Activated naive CD4-positive, alpha-beta T cell treated with anti-CD3 and anti-CD28 coated beads, Interleukin-2, amount 50 U/mL, for 72 hours (primary cell): ENCODE measurements at regions not wholly inside any gene's neighbourhood (a gene's known extent, or its start where the extent isn't known, plus 50 kb on each side); places are given as distances from the start of the nearest gene placed in this dataset.
A peak's percentile ranks its signal among the peaks of the same experiment; 100 is the strongest.

Experiments
- ATAC-seq, 2 donors: fragments of 150-1000 bp; cut with Tn5 transposase; 2 replicates each; pipeline ENCODE4 v1.10.0; 2021; ENCODE audit warnings: mild to moderate bottlenecking in 2 of 2, moderate library complexity in 2 of 2
- DNase-seq, 2 donors: peaks; one replicate each; pipeline ENCODE4 v3.0.0; 2021 to 2022; ENCODE audit warnings: low spot score in 2 of 2
- H3K27ac Mint-ChIP-seq, 2 donors: one replicate each; pipeline ENCODE4 v1.8.0; 2022; ENCODE audit warnings: mild to moderate bottlenecking in 2 of 2, mixed read lengths in 2 of 2
- H3K36me3 Mint-ChIP-seq, 2 donors: one replicate each; pipeline ENCODE4 v1.8.0; 2022; ENCODE audit warnings: mixed read lengths in 2 of 2
- H3K9me3 Mint-ChIP-seq, 2 donors: one replicate each; pipeline ENCODE4 v1.8.0; 2022; ENCODE audit warnings: mixed read lengths in 2 of 2

DNA sequence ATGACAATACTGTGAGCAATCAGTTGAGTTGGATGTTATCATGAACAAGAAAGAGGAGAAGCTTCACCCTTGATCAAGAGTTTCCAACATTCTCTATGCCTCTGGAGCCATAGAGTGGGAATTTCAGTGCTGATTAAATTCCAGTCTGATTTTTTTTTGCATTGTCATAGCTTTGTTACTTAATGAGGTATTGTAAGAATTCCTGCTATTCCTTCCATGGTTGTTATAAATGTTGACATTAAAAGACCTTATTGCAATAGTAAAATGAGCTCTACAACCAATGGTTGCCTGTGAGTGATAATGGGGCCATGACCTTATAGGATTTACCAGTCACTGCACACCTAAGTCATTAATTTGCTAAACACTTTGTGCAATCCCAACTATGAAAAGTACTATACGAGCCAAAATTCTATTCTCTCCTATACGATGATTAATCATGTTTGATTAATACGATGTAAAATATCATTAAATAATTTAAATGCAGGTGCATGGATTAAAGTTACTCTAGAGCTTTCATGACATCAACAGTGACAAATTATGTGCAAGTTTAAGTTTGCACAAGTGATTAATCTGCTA is 353.2 kb upstream of the KLF6 start:
- DNase-seq (no peak), ATAC-seq (no peak)
- Mint-ChIP-seq H3K36me3 (peaks cover 15 to 28% of the 10 kb centered on the region in 2 donors), H3K27ac (no peak overlapping the region), H3K9me3 (peaks cover 22 to 44% of the 10 kb centered on the region in 2 donors)

DNA sequence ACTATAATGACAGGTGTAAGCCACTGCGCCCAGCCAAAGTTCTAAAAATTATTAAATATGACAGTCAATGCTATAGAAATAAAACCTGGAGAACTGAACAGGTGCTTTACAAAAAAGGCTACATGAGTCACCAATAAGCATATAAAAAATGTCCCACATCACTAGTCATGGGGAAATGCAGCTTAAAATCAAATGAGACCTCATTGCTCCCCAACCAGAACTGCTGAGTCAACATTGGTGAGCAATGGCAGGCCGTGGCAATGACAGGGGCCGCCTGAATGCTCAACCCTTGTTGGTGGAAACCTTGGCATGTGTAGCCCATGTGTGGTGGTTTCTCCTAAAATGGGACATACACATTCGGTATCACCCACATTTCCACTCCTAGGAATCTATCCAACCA is 352.3 kb upstream of the KLF6 start:
- no peak for ATAC-seq

DNA sequence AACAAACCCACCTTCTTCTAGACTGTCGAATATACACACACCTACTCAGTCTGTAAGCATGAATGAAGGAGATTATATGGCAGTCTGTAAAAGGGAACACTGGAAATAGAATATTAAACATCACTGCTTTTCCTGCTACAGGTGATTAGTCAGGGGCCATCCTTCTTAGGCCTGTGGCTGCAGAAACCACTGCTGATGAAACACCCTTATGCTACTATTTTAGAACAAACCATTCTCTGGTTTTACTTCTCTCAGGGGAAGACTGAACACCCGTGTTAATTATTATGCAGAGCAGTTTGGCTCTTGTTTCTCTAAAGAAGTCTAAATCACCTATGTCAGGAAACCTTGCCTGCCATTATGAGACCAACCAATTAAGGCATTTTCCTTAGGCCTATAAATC is 351.1 kb upstream of the KLF6 start:
- Mint-ChIP-seq H3K27ac (no peak overlapping the region), H3K9me3 (peaks cover 13 to 35% of the 10 kb centered on the region in 2 donors), H3K36me3 (peaks cover 6 to 15% of the 10 kb centered on the region in 2 donors)
- DNase-seq (no peak), ATAC-seq (peak in 1 of 2 donors; percentile 36)

More for the DNA sequence above, 352.3 kb upstream of the KLF6 start:
- Mint-ChIP-seq H3K36me3 (peaks cover 15 to 27% of the 10 kb centered on the region in 2 donors), H3K27ac (no peak overlapping the region), H3K9me3 (peaks cover 22 to 44% of the 10 kb centered on the region in 2 donors)
- no peak for DNase-seq

DNA sequence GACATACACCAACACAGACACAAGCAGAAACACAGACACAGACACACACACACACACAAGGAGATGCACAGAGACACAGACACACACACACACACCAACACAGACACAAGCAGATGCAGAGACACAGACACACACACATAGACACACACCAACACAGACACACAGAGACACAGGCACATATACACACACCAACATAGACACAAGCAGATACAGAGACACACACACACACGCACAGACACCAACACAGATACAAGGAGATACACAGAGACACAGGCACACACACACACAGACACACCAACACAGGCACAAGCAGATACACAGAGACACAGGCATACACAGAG is 347.2 kb upstream of the KLF6 start:
- Mint-ChIP-seq H3K36me3 (peaks cover 0 to 18% of the 10 kb centered on the region in 2 donors), H3K27ac (no peak overlapping the region), H3K9me3 (peaks cover 0 to 26% of the 10 kb centered on the region in 2 donors)
- DNase-seq (no peak), ATAC-seq (no peak)

GRCh38 chr10:4131407-4132215 is 346.6 kb upstream of the KLF6 start:
- Mint-ChIP-seq H3K36me3 (peaks cover 1 to 24% of the 10 kb centered on the region in 2 donors), H3K27ac (no peak overlapping the region), H3K9me3 (peaks cover 2 to 28% of the 10 kb centered on the region in 2 donors)
- no peak for DNase-seq
- ATAC-seq, result peak; percentile 86 to 91

GRCh38 chr10:4130685-4131084 is 345.7 kb upstream of the KLF6 start:
- Mint-ChIP-seq H3K27ac (no peak overlapping the region), H3K9me3 (peaks cover 6 to 34% of the 10 kb centered on the region in 2 donors), H3K36me3 (peaks cover 6 to 31% of the 10 kb centered on the region in 2 donors)
- no peak for DNase-seq
- no peak for ATAC-seq

GRCh38 chr10:4129866-4130477 is 345.0 kb upstream of the KLF6 start:
- Mint-ChIP-seq H3K9me3 (peaks cover 8 to 30% of the 10 kb centered on the region in 2 donors), H3K27ac (no peak overlapping the region), H3K36me3 (peaks cover 9 to 35% of the 10 kb centered on the region in 2 donors)
- no peak for ATAC-seq
- no peak for DNase-seq

DNA sequence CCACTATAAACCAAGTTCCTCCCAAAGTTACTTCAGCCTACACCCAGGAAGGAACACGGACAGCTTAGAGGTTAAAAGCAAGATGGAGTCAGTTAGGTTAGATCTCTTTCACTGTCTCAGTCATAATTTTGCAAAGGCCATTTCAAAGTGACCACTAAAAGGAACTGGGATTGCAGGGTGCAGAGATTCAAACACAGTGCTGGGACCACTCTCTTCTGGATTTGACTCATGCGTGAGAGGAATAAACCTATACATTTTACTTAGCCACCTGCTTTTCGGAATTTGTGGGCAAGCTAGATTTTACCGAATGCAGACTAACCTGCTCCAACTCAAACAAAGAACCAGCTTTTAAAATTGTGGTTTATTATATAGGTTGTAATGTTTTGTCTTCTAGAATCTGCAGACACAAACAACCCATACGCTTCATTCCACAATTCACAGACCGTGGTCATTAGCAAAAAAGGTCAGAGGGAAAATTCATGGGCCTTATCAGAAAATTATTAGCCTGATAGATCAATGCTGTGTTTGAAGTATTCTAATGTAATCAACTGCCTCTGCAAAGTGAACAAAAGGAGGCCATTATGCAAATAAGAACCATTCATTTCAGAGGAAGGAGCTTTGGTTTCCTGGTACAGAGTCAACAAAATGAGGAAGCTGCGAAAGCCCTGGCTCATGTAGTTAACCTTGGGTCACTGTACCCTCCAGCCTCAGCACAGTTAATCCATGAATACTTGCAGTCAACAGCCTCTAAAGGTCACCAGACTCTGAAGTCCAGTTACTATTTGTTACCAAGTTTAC is 342.7 kb upstream of the KLF6 start:
- no peak for DNase-seq
- Mint-ChIP-seq H3K27ac (no peak overlapping the region), H3K9me3 (peaks cover 13 to 25% of the 10 kb centered on the region in 2 donors), H3K36me3 (peaks cover 14 to 42% of the 10 kb centered on the region in 2 donors)
- ATAC-seq, result peak in 1 of 2 donors; percentile 19

DNA sequence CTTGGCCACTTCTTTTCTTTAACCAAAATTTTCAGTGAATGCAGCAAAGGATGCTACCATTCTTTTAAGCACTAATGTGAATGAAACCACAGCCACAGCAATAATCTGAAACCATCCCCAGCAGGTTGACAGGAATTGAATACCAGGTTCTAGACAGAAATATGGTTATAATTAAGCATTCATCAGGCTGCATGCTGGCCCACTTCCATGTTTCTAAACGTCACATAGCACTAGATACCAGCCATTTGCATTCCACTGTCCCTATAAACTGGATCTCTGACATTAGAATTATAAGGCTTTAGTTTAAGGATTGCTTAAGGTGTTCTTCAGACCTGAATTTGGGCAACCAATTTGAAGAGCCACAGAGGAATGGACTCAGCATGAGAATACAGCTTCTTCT is 340.8 kb upstream of the KLF6 start:
- Mint-ChIP-seq H3K36me3 (peaks cover 14 to 42% of the 10 kb centered on the region in 2 donors), H3K9me3 (peaks cover 13 to 25% of the 10 kb centered on the region in 2 donors), H3K27ac (no peak overlapping the region)
- DNase-seq, result no peak
- ATAC-seq, result no peak

- ATAC-seq (peak; percentile 14 to 59), DNase-seq (no peak)
- Mint-ChIP-seq H3K27ac (no peak overlapping the region), H3K9me3 (peaks cover 12 to 25% of the 10 kb centered on the region in 2 donors), H3K36me3 (peaks cover 14 to 20% of the 10 kb centered on the region in 2 donors)
Observed at GRCh38 chr10:4121502-4122380, 336.7 kb upstream of the KLF6 start.

- H3K9me3 Mint-ChIP-seq, result peaks cover 10 to 21% of the 10 kb centered on the region in 2 donors
- DNase-seq, result no peak
- H3K27ac Mint-ChIP-seq, result no peak overlapping the region
- ATAC-seq, result no peak
- H3K36me3 Mint-ChIP-seq, result peaks cover 8 to 12% of the 10 kb centered on the region in 2 donors
Observed at GRCh38 chr10:4120096-4120853, 335.3 kb upstream of the KLF6 start.

DNA sequence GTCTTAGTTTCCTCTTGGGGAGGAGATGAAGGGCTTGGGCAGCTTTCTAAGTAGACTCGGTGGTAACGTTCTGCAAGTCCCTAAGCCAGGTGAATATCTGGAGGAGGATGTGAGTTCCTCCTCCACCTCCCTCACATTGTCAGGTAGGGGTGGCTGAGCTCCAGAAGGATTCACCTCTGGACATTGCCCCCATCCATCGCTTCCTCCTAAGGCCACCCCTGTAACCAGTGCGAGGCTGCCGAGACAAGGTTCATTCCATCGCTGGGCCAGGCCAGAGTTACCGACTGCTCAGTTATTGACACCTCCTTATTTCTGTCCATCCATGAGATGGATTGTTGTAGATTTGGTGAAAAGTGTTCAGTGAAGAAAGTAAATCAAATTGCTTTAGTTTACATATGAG is 334.1 kb upstream of the KLF6 start:
- peaks cover 3 to 20% of the 10 kb centered on the region in 2 donors for H3K9me3 Mint-ChIP-seq
- H3K27ac Mint-ChIP-seq, result no peak overlapping the region
- peaks cover 0 to 5% of the 10 kb centered on the region in 2 donors for H3K36me3 Mint-ChIP-seq

GRCh38 chr10:4117604-4118003 is 332.6 kb upstream of the KLF6 start:
- DNase-seq (no peak), ATAC-seq (no peak)
- H3K27ac Mint-ChIP-seq, result no peak overlapping the region
- H3K9me3 Mint-ChIP-seq, result peaks cover 3 to 20% of the 10 kb centered on the region in 2 donors
- peaks cover 0 to 5% of the 10 kb centered on the region in 2 donors for H3K36me3 Mint-ChIP-seq

More for the DNA sequence above, 334.1 kb upstream of the KLF6 start:
- ATAC-seq, result no peak
- DNase-seq, result no peak

DNA sequence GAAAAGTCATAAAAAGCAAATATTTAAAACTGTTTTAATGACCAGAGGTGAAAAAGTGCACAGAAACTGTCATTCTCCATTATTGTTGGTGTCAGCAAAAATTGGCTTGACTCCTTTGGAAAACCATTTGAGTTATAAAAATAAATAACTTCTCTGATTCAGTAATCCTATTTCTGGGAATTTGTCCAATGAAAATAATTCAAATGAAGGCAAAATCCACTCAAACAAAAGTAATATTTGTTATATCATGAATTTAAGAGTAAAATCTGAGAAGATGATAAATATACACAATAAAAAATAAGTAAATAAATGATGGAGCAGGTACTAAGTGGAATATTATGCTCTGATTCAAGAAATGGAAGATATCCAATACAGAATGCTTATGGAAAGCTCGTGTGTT is 326.6 kb upstream of the KLF6 start:
- ATAC-seq, result no peak
- Mint-ChIP-seq H3K27ac (no peak overlapping the region), H3K9me3 (peaks cover 3 to 10% of the 10 kb centered on the region in 2 donors), H3K36me3 (peaks cover 0 to 11% of the 10 kb centered on the region in 2 donors)
- DNase-seq, result no peak

GRCh38 chr10:4109469-4109868 is 324.5 kb upstream of the KLF6 start:
- no peak for ATAC-seq
- H3K9me3 Mint-ChIP-seq, result no peaks in the 10 kb centered on the region
- H3K27ac Mint-ChIP-seq, result no peak overlapping the region
- DNase-seq, result no peak
- peaks cover 0 to 6% of the 10 kb centered on the region in 2 donors for H3K36me3 Mint-ChIP-seq
